GM12875 (cell line): ENCODE measurements at regions not wholly inside any gene's neighbourhood (a gene's known extent, or its start where the extent isn't known, plus 50 kb on each side); places are given as distances from the start of the nearest gene placed in this dataset.
"Not testable (repeated sequence)": the region's sequence is repeated elsewhere in the genome, so short reads cannot be mapped to it uniquely, and the experiment has no call there.

Experiments
- H3K4me3 ChIP-seq: one replicate; pipeline ENCODE4 v1.5.1; 2011; ENCODE audit warnings: low read depth, low read length, control low read depth
- CTCF ChIP-seq: IDR thresholded peaks from 2 replicates; pipeline ENCODE4 v1.5.1; 2011; ENCODE audit warnings: low read depth, mild to moderate bottlenecking, control low read depth, inconsistent platforms, low read length, moderate library complexity, borderline replicate concordance; ENCODE audit not compliant: insufficient read depth

GRCh38 chr2:47295981-47296635 is 73.0 kb upstream of the EPCAM start:
- H3K4me3 ChIP-seq, result no peak overlapping the region
- TF ChIP-seq CTCF, result no peak

- no peak overlapping the region for H3K4me3 ChIP-seq
- no peak for TF ChIP-seq CTCF
Measured at GRCh38 chr2:47295131-47295980, 73.8 kb upstream of the EPCAM start.

- TF ChIP-seq CTCF, result no peak
- H3K4me3 ChIP-seq, result no peak overlapping the region
Measured at GRCh38 chr2:47293976-47294375, 75.1 kb upstream of the EPCAM start.

- TF ChIP-seq CTCF, result no peak
- H3K4me3 ChIP-seq, result no peak overlapping the region
Measured at GRCh38 chr2:47288864-47289263, 80.2 kb upstream of the EPCAM start.

- TF ChIP-seq CTCF, result no peak
- H3K4me3 ChIP-seq, result no peak overlapping the region
Measured at GRCh38 chr2:47283659-47284058, 85.5 kb upstream of the EPCAM start.

- TF ChIP-seq CTCF, result no peak
Measured at GRCh38 chr2:47282621-47283272, 86.4 kb upstream of the EPCAM start.

GRCh38 chr2:47279525-47279924 is 89.6 kb upstream of the EPCAM start:
- H3K4me3 ChIP-seq, result not testable (repeated sequence)

More at GRCh38 chr2:47282621-47283272, 86.4 kb upstream of the EPCAM start:
- H3K4me3 ChIP-seq, result no peak overlapping the region
